Right atrium auricular region (tissue), 2 donors: ENCODE measurements at regions not wholly inside any gene's neighbourhood (a gene's known extent, or its start where the extent isn't known, plus 50 kb on each side); places are given as distances from the start of the nearest gene placed in this dataset.

Source experiments
- DNase-seq: peaks from one replicate; pipeline ENCODE4 v3.0.0-alpha.2; 2019; ENCODE audit warnings: low spot score
- H3K27ac ChIP-seq, 2 donors: fragments of 200-600 bp; sonication (generic); 1 replicate in 1 of 2; 2 replicates in 1 of 2; pipeline ENCODE4 v1.5.1; 2016 to 2019
- H3K27me3 ChIP-seq, 2 donors: fragments of 200-600 bp; sonication (generic); one replicate each; pipeline versions ENCODE4 v1.5.1 to v1.6.0; 2017 to 2019
- H3K36me3 ChIP-seq: fragments of 200-600 bp; sonication (generic); one replicate; pipeline ENCODE4 v1.5.1; 2016
- H3K4me1 ChIP-seq, 2 donors: fragments of 200-600 bp; sonication (generic); one replicate each; pipeline versions ENCODE4 v1.5.1 to v1.6.0; 2017 to 2019
- H3K4me3 ChIP-seq, 2 donors: fragments of 200-600 bp; sonication (generic); 1 replicate in 1 of 2; 2 replicates in 1 of 2; pipeline ENCODE4 v1.5.1; 2017 to 2019; ENCODE audit warnings: mild to moderate bottlenecking in 1 of 2, moderate library complexity in 1 of 2
- H3K9me3 ChIP-seq, 2 donors: fragments of 200-600 bp; sonication (generic); one replicate each; pipeline ENCODE4 v1.5.1; 2019
- CTCF ChIP-seq, 2 donors: fragments of 200-600 bp; sonication (generic); IDR thresholded peaks; one replicate each; pipeline ENCODE4 v1.5.1; 2019; ENCODE audit warnings: antibody characterized with exemption in 2 of 2

GRCh38 chr6:44715188-44715587, 327.7 kb downstream of the CDC5L start:
- no peak overlapping the region for H3K27ac ChIP-seq
- H3K4me3 ChIP-seq: no peak overlapping the region
- no peak for TF ChIP-seq CTCF (IDR thresholded peaks at IDR 0.05)
- H3K27me3 ChIP-seq: no peaks in the 10 kb centered on the region
- no peaks in the 10 kb centered on the region for H3K9me3 ChIP-seq
- no peak for DNase-seq
- H3K4me1 ChIP-seq: no peaks in the 10 kb centered on the region
- no peaks in the 10 kb centered on the region for H3K36me3 ChIP-seq

- Histone ChIP-seq H3K36me3 (no peaks in the 10 kb centered on the region), H3K4me3 (no peak overlapping the region), H3K4me1 (no peaks in the 10 kb centered on the region), H3K27ac (no peak overlapping the region), H3K27me3 (no peaks in the 10 kb centered on the region), H3K9me3 (no peaks in the 10 kb centered on the region)
- TF ChIP-seq CTCF (IDR thresholded peaks at IDR 0.05): no peak
- DNase-seq: no peak
Observed at GRCh38 chr6:44715925-44716324, 328.4 kb downstream of the CDC5L start.

- no peak overlapping the region for H3K27ac ChIP-seq
- H3K9me3 ChIP-seq: no peaks in the 10 kb centered on the region
- no peaks in the 10 kb centered on the region for H3K4me1 ChIP-seq
- H3K36me3 ChIP-seq: no peaks in the 10 kb centered on the region
- TF ChIP-seq CTCF (IDR thresholded peaks at IDR 0.05): no peak
- H3K4me3 ChIP-seq: no peak overlapping the region
- no peaks in the 10 kb centered on the region for H3K27me3 ChIP-seq
- DNase-seq: no peak
Observed at GRCh38 chr6:44717431-44717830, 329.9 kb downstream of the CDC5L start.

- Histone ChIP-seq H3K4me3 (no peak overlapping the region), H3K27me3 (no peaks in the 10 kb centered on the region), H3K27ac (no peak overlapping the region), H3K4me1 (no peaks in the 10 kb centered on the region), H3K36me3 (no peaks in the 10 kb centered on the region), H3K9me3 (no peaks in the 10 kb centered on the region)
- DNase-seq: no peak
- no peak for TF ChIP-seq CTCF (IDR thresholded peaks at IDR 0.05)
Observed at GRCh38 chr6:44721954-44722578, 334.6 kb downstream of the CDC5L start.

GRCh38 chr6:44722736-44723135, 335.2 kb downstream of the CDC5L start:
- Histone ChIP-seq H3K27me3 (no peaks in the 10 kb centered on the region), H3K4me3 (no peak overlapping the region), H3K27ac (no peak overlapping the region), H3K9me3 (no peaks in the 10 kb centered on the region), H3K4me1 (no peaks in the 10 kb centered on the region), H3K36me3 (no peaks in the 10 kb centered on the region)
- TF ChIP-seq CTCF (IDR thresholded peaks at IDR 0.05): no peak
- no peak for DNase-seq
